Fibroblast of peridontal ligament (primary cell): ENCODE measurements at regions not wholly inside any gene's neighbourhood (a gene's known extent, or its start where the extent isn't known, plus 50 kb on each side); places are given as distances from the start of the nearest gene placed in this dataset.
"Not testable (repeated sequence)": the region's sequence is repeated elsewhere in the genome, so short reads cannot be mapped to it uniquely, and the experiment has no call there.

ENCODE experiments used
- DNase-seq: peaks from one replicate; pipeline ENCODE4 v3.0.0-alpha.2; 2010; ENCODE audit errors: extremely low read depth

DNA sequence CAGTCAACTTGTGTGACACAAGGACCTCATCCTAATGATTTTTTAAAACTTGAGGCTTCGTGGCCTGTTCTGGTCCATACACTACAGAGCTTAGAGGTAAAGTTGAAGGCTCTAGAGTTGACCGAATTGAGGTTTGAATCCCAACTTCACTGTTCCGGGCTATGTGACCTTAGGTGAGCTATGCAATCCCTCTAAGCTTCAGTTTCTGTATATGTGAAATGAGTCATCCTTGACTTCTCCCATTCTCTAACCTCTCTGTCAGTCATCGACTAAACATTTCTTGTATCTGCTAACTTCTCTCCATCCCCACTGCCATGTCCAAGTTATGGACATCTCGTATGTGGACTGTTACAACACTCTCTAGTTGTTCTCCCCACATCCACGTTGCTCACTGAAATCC, 178.2 kb upstream of the TMEM45B start:
- no peak for DNase-seq

DNA sequence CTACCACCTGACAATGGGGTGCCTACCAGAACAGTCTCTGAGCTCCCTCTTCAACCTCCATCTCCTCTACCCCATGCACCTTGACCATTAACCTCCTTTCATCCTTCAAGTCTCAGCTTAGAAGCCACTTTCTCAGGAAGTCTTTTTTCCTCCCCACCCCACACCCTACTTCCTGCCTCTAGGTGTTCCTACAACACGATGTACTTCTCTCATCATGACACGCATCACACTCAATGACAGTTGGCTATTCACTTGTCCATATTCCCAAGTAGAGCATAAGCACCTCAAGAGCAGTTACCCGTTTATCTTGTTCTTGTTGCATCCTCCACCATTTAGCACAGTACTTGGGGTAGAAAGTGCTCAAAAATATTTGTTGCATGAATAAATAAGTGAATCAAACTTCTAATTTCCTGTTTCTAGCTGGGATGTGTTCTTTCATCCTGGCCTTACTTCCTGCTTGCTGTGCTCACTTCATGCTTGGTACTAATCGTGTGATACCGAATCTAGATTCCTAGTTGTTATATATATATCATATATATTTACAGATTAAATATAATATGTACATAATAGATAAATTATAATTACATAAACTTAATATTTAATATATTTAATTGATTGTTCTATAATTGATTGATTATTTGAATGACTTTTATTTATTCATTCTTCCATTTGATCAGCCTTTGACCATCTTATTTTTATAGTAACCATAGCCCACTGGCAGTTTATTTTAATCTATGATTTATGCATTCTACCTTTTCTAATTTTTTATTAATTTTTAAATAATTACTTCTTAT, 177.5 kb upstream of the TMEM45B start:
- no peak for DNase-seq

GRCh38 chr11:129639300-129639699, 176.3 kb upstream of the TMEM45B start:
- DNase-seq, result peak; percentile 82

DNA sequence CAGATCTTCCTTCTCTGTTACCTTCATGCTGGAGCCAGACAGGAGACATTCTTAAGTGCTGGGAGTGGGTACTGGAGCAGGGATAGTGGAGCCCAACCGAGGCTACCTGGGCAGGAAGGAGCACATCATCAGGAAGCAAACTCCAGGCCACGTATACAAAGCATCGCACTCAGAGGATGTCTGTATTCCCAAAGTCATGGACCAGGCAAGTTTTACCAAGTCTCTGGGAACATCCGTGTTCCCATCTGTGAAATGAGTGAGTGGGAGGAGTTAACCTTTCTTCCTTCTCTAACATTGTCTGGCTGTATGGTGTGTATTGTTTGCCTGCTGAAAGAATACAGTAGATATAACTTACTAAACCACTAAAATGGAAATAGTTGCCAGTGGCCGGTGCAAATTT, 175.0 kb upstream of the TMEM45B start:
- no peak for DNase-seq

- peak; percentile 20 for DNase-seq
Measured at GRCh38 chr11:129643031-129643721, 172.5 kb upstream of the TMEM45B start.

GRCh38 chr11:129644326-129644725, 171.3 kb upstream of the TMEM45B start:
- no peak for DNase-seq

- DNase-seq, result no peak
Measured at GRCh38 chr11:129645943-129646342, 169.7 kb upstream of the TMEM45B start.

- DNase-seq, result not testable (repeated sequence)
Measured at GRCh38 chr11:129650044-129650443, 165.6 kb upstream of the TMEM45B start.

- DNase-seq, result peak; percentile 13
Measured at GRCh38 chr11:129652835-129653234, 162.8 kb upstream of the TMEM45B start.

DNA sequence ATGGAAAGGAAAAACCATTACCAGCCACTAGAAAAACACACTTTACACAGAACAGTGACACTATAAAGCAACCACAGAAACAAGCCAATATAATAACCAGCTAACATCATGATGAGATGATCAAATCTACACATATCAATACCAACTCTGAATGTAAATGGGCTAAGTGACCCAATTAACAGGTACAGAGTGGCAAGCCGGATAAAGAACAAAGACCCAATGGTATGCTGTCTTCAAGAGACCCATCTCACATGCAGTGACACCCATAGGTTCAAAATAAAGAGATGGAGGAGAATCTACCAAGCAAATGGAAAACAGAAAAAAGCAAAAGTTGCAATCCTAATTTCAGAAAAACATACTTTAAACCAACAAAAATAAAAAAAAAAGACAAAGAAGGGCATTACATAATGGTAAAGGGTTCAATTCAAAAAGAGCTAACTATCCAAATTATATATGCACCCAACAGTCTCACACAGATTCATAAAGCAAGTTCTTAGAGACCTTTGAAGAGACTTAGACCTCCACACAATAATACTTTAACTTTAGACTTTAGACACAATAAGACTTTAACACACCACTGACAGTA, 160.3 kb upstream of the TMEM45B start:
- no peak for DNase-seq

GRCh38 chr11:129657866-129658525, 157.7 kb upstream of the TMEM45B start:
- no peak for DNase-seq

DNA sequence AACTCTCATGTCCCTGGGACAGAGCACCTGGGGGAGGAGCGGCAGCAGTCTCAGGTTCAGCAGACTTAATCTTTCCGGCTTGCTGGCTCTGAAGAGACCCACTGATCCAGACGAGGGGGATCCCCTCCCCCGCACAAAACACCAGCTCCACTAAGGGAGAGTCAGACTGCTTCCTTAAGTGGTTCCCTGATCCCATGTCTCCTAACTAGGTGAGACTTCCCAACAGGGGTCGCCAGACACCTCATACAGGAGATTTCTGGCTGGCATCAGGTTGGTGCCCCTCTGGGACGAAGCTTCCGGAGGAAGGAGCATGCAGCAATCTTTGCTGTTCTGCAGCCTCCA, 157.2 kb upstream of the TMEM45B start:
- DNase-seq, result no peak

DNA sequence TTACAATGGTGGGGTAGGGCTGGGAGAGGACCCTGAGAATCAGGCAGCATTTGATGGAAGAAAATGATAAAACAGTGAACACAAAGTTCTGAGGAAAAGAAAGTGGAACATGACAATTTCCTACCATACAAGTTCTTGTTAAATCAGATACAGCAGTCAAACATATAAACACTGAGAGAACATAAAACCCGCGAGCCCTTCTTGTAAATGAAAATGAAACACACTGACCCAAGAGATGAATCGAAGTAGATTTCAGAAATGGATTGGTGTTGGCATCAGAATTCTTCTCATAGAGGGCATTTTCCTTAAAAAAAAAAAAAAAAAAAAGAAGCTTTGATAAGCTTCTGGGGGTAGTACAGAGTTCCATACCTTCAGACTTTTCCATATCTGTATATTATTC, 134.7 kb upstream of the TMEM45B start:
- peak; percentile 5 for DNase-seq

DNA sequence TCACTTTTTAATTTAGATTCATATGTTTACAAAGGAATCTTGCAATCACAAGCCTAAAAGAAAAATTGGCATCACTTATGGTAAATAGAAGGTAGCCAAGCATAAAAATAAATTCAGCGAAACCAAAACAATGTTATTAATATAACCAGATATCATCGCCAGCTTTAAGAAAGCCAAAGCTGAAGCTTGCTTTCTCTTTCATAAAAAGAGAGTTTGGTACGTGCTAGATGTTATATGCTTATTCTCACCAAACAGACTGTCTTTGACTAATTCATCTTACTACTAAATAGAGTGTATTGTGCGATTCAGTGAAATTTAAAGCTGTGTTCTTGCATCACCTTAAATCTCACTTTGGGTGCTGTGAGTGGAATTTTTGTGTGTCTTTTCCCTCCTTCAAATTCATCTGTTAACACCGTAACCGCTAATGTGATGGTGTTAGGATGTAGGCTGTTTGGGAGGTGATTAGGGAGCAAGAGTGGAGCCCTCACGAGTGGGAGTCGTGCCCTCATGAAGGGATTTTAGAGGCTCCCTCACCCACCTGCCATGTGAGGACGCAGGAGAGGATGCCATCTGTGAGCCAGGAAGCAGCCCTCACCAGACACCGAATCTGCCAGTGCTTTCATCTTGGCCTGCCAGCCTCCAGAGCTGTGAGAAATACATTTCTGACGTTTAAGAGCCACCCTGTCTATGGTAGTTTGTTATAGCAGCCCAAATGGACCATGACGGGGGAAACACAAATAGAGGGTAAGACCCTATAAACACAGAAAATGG, 134.1 kb upstream of the TMEM45B start:
- DNase-seq, result peak; percentile 1

GRCh38 chr11:129686269-129686668, 129.4 kb upstream of the TMEM45B start:
- DNase-seq, result no peak

GRCh38 chr11:129691142-129691541, 124.5 kb upstream of the TMEM45B start:
- no peak for DNase-seq

DNA sequence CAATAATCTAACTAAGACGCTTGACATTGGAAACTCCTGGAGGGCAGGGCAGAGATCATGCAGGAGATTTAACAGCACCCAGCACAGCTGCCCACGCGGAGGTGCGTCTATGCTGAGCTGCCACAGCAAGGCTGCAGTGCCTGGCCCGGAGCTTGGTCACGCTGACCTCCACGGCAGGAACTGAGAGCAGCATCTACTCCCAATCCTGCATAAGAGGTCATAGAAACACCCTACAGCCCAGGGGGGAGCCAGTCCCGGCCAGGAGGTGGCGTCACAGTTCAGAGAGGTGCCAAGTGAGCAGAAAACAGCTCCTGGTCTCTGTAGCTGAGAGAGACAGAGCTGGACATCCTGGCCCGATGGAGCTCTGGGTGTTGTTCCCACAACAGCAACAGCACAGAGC, 121.1 kb upstream of the TMEM45B start:
- no peak for DNase-seq

GRCh38 chr11:129694966-129695365, 120.7 kb upstream of the TMEM45B start:
- no peak for DNase-seq

DNA sequence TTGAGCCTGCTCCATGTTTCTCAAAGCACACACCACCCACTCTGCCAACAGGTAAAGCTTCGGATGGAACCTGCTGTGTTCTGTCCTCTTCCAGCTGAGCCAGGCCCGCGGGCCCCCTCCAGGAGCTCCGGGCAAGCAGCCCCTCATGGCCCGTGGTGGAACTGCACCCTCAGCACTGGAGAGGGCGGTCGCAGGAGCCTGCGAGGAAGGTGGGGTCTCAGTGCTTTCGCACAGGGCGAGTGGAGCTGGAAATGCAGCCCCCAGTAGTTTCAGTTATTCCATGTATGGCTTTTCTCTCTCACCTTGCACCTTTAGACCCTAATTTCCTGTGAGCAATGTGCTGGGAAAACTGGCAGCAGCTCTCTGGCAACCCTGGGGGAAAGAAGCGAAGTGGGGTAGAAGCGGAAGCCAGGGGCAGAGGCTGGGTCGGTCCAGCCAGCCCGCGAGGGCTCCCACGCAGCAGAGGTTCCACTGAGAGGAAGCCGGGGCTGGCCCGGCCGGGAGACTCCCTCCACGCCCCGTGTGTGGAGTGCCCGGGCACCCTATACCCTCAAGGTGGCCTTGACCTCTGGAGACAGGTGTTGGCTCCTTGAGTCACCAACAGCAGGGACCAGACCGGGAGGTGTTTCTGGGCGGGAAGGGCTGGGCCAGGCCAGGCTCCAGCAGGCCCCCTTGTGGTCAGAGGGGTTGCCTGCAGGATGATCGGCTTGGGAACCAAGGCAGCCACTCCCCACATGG, 119.9 kb upstream of the TMEM45B start:
- DNase-seq, result peak; percentile 5

DNA sequence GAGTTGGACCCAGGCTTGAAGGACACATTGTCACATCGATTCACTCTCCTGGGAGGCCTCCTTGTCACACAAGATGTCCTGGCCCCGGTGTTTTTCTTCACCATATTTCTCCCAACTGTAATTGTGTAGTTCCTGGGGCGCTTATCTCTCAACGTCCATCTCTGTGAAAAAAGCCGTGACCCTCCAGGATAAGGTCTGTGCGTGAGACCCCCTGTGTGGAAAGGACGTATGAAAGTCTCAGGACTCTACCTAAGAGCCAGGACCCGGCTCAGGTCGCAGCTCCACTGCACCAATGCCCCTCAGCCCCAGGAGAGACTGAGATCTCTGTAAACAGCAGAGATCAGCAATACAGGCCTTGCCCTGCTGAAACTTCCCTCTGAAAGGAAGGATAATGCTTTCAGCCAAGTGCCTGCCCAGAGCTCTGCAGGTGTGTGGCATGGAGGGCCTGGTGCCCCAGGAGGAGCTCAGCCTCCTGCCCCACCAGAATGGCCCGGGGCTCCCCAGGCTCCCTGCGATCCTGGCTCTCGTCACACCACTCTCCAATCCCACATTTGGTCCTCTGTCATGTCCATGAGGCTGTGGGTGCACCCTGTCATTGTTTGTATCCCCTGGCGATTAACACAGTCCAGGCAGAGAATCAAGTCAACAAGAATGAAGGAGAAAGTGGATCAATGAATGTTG, 119.2 kb upstream of the TMEM45B start:
- no peak for DNase-seq

DNA sequence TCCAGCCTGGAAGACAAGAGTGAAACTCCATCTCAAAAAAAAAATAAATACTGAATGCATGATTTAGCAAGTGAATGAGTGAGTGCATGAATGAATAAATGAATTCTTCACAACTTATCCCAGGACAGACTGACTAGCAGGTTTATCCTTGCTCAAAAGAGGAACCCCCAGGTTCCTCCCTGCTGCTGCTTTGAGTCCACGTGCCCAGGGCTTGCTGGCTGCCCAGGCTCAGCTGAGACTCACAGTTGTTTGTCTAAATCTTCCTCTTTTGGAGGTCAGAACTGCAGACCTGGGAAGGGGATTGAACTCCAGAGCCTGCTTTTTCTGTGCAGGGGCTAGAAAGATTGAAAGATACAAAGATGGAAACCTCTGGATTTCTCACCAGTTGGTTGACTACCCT, 117.4 kb upstream of the TMEM45B start:
- no peak for DNase-seq
